OCI-LY7 (cell line): ENCODE measurements at regions not wholly inside any gene's neighbourhood (a gene's known extent, or its start where the extent isn't known, plus 50 kb on each side); places are given as distances from the start of the nearest gene placed in this dataset.

Experiments
- BruUV-seq: library from RNA; stranded (reverse); fragments of 400-500 nt; replicated peaks from 2 replicates; lab custom pipeline; 2021; lab: Mats Ljungman, UMichigan
- CTCF ChIA-PET: fragments of 300-600 bp; sonication (Branson Sonifier 250); formaldehyde crosslinking; loops from one replicate; lab custom pipeline; 2022; ENCODE audit warnings: antibody characterized with exemption; ENCODE audit not compliant: unreplicated experiment; lab: Charles Lee
- POLR2A ChIA-PET: fragments of 300-600 bp; sonication (Branson Sonifier 250); formaldehyde crosslinking; loops from one replicate; lab custom pipeline; 2022; ENCODE audit warnings: antibody characterized with exemption; lab: Charles Lee
- DNase-seq: peaks from one replicate; pipeline ENCODE4 v3.0.0-alpha.2; 2015; ENCODE audit warnings: low spot score
- H2AFZ ChIP-seq: fragments of 200-600 bp; sonication (generic), shearing (Covaris generic); 2 replicates; pipeline ENCODE4 v1.6.1; 2014; ENCODE audit warnings: mild to moderate bottlenecking, antibody characterized with exemption, low read length, moderate library complexity
- H3K27ac ChIP-seq: fragments of 200-600 bp; sonication (generic); 2 replicates; pipeline ENCODE4 v1.5.1; 2014; ENCODE audit warnings: mixed run types, low read depth, mild to moderate bottlenecking, moderate library complexity, low read length, inconsistent platforms; ENCODE audit not compliant: poor library complexity, severe bottlenecking
- H3K36me3 ChIP-seq: fragments of 200-600 bp; sonication (generic); 2 replicates; pipeline ENCODE4 v1.6.1; 2014; ENCODE audit warnings: mild to moderate bottlenecking, antibody characterized with exemption, low read length, moderate library complexity, mixed read lengths; ENCODE audit not compliant: insufficient read depth
- H3K4me1 ChIP-seq: fragments of 200-600 bp; sonication (generic); 2 replicates; pipeline ENCODE4 v1.5.1; 2014; ENCODE audit warnings: mild to moderate bottlenecking, low read length; ENCODE audit not compliant: insufficient read depth, poor library complexity, severe bottlenecking
- H3K4me2 ChIP-seq: fragments of 200-600 bp; sonication (generic); 2 replicates; pipeline ENCODE4 v1.6.1; 2014; ENCODE audit warnings: mild to moderate bottlenecking, low read length
- H3K4me3 ChIP-seq: fragments of 200-600 bp; sonication (generic); 2 replicates; pipeline ENCODE4 v1.5.1; 2014; ENCODE audit warnings: mild to moderate bottlenecking, low read depth, low read length; ENCODE audit not compliant: poor library complexity, severe bottlenecking
- H3K79me2 ChIP-seq: fragments of 200-600 bp; sonication (generic); 2 replicates; pipeline ENCODE4 v1.6.1; 2016; ENCODE audit warnings: low read depth, mild to moderate bottlenecking, low read length, moderate library complexity, mixed read lengths; ENCODE audit not compliant: insufficient read depth
- H3K9me2 ChIP-seq: fragments of 200-600 bp; sonication (generic); 2 replicates; pipeline ENCODE4 v1.6.1; 2016; ENCODE audit warnings: mild to moderate bottlenecking, low read length, mixed read lengths; ENCODE audit not compliant: insufficient read depth
- H3K9me3 ChIP-seq: fragments of 200-600 bp; sonication (generic); 2 replicates; pipeline ENCODE4 v1.6.1; 2014; ENCODE audit warnings: mild to moderate bottlenecking, mixed run types, low read length, mixed read lengths
- H4K20me1 ChIP-seq: fragments of 200-600 bp; sonication (generic); 2 replicates; pipeline ENCODE4 v1.6.1; 2014; ENCODE audit warnings: mild to moderate bottlenecking, antibody characterized with exemption, low read length, moderate library complexity, mixed read lengths; ENCODE audit not compliant: insufficient read depth
- EZH2phosphoT487 ChIP-seq: fragments of 200-600 bp; sonication (generic); IDR thresholded peaks from 2 replicates; pipeline ENCODE4 v1.6.1; 2018; ENCODE audit warnings: low read depth, borderline replicate concordance, mild to moderate bottlenecking, mixed run types, antibody characterized with exemption, low read length, moderate library complexity, mixed read lengths
- intact Hi-C: fragments of 100-400 bp; cut with micrococcal nuclease; formaldehyde crosslinking; loops from one replicate; pipeline ENCODE4 v1.10.0; 2022; ENCODE audit not compliant: unreplicated experiment
- TF ChIP-seq, protein P1 (sequence below): fragments of 200-600 bp; sonication (generic); conservative IDR thresholded peaks from 2 replicates; pipeline ENCODE4 v1.5.1; 2014; ENCODE audit warnings: mild to moderate bottlenecking, antibody characterized with exemption, low read length, moderate library complexity, mixed read lengths

GRCh38 chr6:104648347-104648746, 211.4 kb downstream of the HACE1 start:
- Histone ChIP-seq H3K4me3 (no peak overlapping the region), H3K9me2 (no peaks in the 10 kb centered on the region), H3K27ac (no peak overlapping the region), H4K20me1 (no peaks in the 10 kb centered on the region), H3K4me1 (peaks cover 37% of the 10 kb centered on the region), H3K4me2 (no peak overlapping the region), H2AFZ (no peak overlapping the region), H3K36me3 (peaks cover 5% of the 10 kb centered on the region), H3K79me2 (no peaks in the 10 kb centered on the region), H3K9me3 (peaks cover 14% of the 10 kb centered on the region)
- no peak for DNase-seq
- ChIA-PET CTCF (no interaction called here), POLR2A (interaction anchor here (1.1 to 1.8 kb wide), 4 partner anchors 7 to 34 kb away, joined by 3 to 9 read pairs (median 6); no protein-coding TSS in a partner anchor)
- BruUV-seq: no TSS peak
- intact Hi-C loops: loop anchor here (10.0 kb wide), 1 partner anchor 1526 kb away; no protein-coding TSS in a partner anchor
- TF ChIP-seq, protein P1, sequence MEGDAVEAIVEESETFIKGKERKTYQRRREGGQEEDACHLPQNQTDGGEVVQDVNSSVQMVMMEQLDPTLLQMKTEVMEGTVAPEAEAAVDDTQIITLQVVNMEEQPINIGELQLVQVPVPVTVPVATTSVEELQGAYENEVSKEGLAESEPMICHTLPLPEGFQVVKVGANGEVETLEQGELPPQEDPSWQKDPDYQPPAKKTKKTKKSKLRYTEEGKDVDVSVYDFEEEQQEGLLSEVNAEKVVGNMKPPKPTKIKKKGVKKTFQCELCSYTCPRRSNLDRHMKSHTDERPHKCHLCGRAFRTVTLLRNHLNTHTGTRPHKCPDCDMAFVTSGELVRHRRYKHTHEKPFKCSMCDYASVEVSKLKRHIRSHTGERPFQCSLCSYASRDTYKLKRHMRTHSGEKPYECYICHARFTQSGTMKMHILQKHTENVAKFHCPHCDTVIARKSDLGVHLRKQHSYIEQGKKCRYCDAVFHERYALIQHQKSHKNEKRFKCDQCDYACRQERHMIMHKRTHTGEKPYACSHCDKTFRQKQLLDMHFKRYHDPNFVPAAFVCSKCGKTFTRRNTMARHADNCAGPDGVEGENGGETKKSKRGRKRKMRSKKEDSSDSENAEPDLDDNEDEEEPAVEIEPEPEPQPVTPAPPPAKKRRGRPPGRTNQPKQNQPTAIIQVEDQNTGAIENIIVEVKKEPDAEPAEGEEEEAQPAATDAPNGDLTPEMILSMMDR: no peak
- TF ChIP-seq EZH2phosphoT487: no peak

DNA sequence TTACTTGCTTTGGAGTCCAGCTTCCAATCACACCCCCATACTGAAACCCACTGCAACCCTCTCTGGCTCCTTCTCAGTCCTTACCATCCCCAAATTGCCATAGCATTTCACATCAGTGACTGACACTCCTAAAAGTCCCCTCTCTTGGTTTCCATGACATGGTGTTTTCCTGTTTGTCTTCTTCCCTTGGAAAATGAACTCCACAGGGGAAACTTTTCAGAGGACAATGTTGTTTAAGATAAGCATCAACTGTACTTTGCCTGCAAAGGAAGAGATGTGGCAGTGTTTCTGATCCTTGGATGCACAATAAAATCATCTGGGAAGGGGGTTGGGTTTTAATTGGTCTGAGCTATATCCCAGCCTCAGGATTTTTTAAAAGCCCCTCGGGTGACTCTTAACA, 214.9 kb downstream of the HACE1 start:
- no TSS peak for BruUV-seq
- POLR2A ChIA-PET: interaction anchor here (1.0 to 1.8 kb wide), 4 partner anchors 10 to 16 kb away, joined by 4 to 11 read pairs (median 6); no protein-coding TSS in a partner anchor
- peaks cover 60% of the 10 kb centered on the region for H3K4me1 ChIP-seq
- peak overlapping the region; percentile 61 for H3K27ac ChIP-seq
- H2AFZ ChIP-seq: peak overlapping the region; percentile 78; the same call in 1 of the 2 replicates
- intact Hi-C loops: loop anchor here (10.0 kb wide), 1 partner anchor 1530 kb away; no protein-coding TSS in a partner anchor
- TF ChIP-seq EZH2phosphoT487: no peak
- TF ChIP-seq, protein P1: no peak
- CTCF ChIA-PET: interaction anchor here (1.2 kb wide), 1 partner anchor 11 kb away, joined by 5 read pairs; no protein-coding TSS in a partner anchor
- H3K4me3 ChIP-seq: no peak overlapping the region
- no peak for DNase-seq
- H3K9me3 ChIP-seq: peaks cover 26% of the 10 kb centered on the region
- H4K20me1 ChIP-seq: no peaks in the 10 kb centered on the region
- peak overlapping the region; percentile 43 for H3K4me2 ChIP-seq
- no peaks in the 10 kb centered on the region for H3K9me2 ChIP-seq
- no peaks in the 10 kb centered on the region for H3K79me2 ChIP-seq
- peaks cover 11% of the 10 kb centered on the region for H3K36me3 ChIP-seq

GRCh38 chr6:104642871-104643270, 216.8 kb downstream of the HACE1 start:
- Histone ChIP-seq H3K79me2 (no peaks in the 10 kb centered on the region), H3K27ac (peak overlapping the region; percentile 12), H3K4me2 (peak overlapping the region; percentile 4; the same call in 1 of the 2 replicates), H3K9me3 (peaks cover 26% of the 10 kb centered on the region), H3K4me1 (peaks cover 80% of the 10 kb centered on the region), H4K20me1 (no peaks in the 10 kb centered on the region), H3K4me3 (no peak overlapping the region), H2AFZ (peak overlapping the region; percentile 78; the same call in 1 of the 2 replicates), H3K9me2 (no peaks in the 10 kb centered on the region), H3K36me3 (peaks cover 11% of the 10 kb centered on the region)
- DNase-seq: no peak
- intact Hi-C loops: loop anchor here (10.0 kb wide), 1 partner anchor 1532 kb away; no protein-coding TSS in a partner anchor
- POLR2A ChIA-PET: interaction anchor here (4.4 kb wide), 1 partner anchor 10 kb away, joined by 54 read pairs; no protein-coding TSS in a partner anchor
- CTCF ChIA-PET: no interaction called here
- no peak for TF ChIP-seq EZH2phosphoT487
- TF ChIP-seq, protein P1: no peak
- no TSS peak for BruUV-seq
